HG02642 (cell line): ENCODE measurements at regions not wholly inside any gene's neighbourhood (a gene's known extent, or its start where the extent isn't known, plus 50 kb on each side); places are given as distances from the start of the nearest gene placed in this dataset.

ENCODE experiments used
- ATAC-seq: cut with Tn5 transposase; IDR thresholded peaks from one replicate; pipeline ENCODE4 v1.9.1; 2021; ENCODE audit warnings: mild to moderate bottlenecking; ENCODE audit not compliant: unreplicated experiment, poor library complexity

DNA sequence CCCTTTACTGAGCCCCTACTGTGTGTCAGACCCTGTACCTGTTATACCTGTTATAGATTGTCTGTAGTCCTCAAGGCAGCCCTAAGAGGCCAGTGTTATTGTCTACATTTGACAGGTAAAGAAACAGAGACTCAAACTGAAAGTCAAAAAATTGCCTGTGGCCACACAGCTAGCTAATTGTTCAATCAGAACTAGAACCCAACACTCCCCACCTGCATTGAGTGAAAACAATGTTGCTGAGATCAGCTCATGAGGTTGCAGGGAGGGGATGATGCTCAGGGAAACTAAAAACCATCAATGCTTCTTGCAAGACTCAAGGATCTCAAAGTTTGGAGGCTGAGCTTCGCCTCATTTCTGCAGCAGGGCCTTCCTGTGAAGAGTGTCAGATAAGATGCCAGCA, 109.5 kb upstream of the LMO4 start:
- ATAC-seq = no peak

DNA sequence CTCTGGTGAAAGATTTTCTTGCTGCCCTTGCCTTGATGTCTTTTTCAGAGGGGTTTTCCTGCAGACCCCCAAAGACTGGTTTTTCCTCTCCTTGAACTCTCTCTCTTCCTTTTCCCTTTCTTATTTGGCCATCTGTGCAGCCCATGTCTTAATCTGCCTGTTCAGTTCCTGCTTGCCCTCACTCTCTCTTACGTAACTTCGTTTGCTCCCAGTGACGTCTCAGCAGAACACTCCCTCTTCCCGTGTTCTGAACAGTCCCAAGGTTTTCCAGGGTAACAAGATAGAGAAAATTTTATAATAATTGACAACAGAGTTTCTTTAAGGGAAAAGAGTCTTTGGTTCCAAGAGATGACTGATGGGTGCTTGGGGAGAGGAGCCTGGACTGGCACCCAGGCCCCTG, 109.1 kb upstream of the LMO4 start:
- ATAC-seq = no peak

DNA sequence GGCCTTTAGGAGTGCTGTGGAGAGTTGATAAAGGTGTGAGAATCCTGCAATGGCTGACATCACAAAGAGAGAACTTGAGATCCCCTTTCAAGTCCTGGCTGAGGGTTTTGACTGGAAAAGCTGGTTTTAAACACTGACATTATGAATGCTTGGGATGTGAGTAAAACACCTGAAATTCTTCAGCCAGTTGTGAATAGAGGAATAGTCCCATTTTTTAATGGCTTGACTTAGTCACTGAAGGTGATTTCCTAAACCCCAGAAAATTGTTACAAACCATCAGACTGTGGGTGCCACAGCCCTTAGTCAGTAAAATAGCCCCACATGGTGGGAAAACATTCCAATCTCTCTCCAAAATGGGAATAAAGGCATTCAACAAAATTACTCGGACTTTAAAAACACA, 107.7 kb upstream of the LMO4 start:
- no peak for ATAC-seq

GRCh38 chr1:87224201-87224600, 104.5 kb upstream of the LMO4 start:
- ATAC-seq = no peak

DNA sequence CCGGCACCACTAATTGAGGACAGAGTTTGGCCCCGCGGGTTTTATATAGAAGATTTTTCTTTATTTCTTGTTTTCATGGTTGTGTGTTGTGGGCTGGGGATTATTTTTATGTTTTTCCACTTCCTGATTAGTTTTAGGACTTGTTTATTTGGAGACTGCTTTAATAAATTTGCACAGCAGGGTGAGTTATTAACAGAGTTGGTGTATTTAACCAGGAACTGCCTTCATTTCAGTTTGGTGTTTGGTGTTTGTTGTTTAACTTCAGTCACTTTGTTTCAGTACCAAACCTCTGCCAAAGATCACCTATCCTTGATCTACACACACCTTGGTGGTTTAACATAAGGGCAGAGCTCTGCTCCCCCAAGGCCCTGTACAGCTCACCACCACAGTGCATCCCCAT, 103.5 kb upstream of the LMO4 start:
- ATAC-seq = no peak

DNA sequence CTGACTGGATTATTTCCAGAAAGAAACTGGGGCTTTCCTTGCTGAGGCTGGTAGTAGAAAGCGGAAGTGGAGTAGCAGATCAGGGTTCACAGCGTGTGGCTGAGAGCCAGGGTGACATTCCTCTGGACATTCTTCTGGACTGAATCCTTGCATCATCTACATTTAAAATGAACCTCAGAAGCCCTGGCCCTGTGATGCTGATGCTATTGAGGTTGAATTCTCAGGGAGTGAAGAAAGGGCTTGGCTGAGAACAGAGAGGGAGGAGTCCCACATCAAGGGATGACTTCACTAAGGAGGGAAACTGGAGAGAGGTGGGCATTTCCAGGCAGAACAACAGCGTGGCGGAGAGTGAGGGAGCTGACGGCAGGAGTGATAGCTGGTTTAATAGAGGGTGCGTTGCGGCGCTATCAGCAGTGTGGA, 102.3 kb upstream of the LMO4 start:
- peak; percentile 58 for ATAC-seq

DNA sequence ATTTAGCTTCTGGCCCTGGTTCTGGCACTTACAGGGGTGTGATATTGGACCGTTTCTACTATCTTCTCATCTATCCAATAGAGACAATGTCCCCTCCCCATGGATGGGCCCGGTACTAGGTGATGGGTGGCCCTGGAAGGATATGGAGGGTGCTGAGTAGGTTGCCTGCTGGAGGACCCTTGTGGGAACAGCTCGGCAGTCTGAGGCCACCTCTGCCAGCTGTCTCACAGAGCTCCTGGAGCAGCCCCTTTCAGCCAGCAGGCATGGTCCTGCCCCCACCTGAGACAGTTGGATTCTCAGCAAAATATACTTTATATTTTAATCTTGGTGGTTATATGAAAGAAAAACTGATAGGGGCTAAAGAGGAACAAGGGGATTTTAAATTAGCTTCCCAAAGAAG, 101.0 kb upstream of the LMO4 start:
- ATAC-seq = no peak

- ATAC-seq = no peak
These were observed 98.2 kb upstream of the LMO4 start for GRCh38 chr1:87230501-87230900.

DNA sequence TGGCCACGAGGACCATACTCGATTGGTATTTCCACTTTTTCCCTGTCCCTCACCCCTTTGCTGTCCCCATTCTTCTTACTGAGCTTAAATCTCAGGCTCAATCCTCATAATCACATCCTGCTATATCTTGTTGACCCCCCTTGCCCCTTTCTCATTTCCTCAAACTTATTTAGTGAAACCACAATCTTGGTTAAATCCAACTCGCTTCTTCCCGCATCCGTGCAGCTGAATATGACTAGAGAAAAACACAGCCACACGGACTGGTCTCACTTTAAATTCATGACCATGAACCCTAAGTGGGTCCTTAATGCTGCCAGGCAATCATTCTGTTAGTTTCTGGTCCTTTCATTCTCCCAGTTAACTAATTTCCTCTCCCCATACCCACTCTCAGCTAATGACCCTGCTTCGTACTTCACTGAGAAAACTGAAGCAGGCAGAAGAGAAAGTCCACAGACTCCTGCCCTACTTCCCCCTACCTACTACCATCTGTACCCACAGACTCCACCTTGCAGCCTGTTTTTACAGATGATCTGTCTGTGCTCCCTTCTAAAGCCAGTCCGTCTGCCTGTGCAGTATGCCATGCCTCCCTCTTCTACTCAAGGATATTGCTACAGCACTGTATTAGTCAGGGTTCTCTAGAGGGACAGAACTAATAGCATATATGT, 96.8 kb upstream of the LMO4 start:
- no peak for ATAC-seq

- ATAC-seq = no peak
These were observed 92.1 kb upstream of the LMO4 start for GRCh38 chr1:87236585-87236984.

GRCh38 chr1:87239997-87240605, 88.6 kb upstream of the LMO4 start:
- ATAC-seq = no peak

- ATAC-seq = no peak
These were observed 87.9 kb upstream of the LMO4 start for GRCh38 chr1:87240661-87241285.

- no peak for ATAC-seq
These were observed 86.1 kb upstream of the LMO4 start for GRCh38 chr1:87242445-87243185.

DNA sequence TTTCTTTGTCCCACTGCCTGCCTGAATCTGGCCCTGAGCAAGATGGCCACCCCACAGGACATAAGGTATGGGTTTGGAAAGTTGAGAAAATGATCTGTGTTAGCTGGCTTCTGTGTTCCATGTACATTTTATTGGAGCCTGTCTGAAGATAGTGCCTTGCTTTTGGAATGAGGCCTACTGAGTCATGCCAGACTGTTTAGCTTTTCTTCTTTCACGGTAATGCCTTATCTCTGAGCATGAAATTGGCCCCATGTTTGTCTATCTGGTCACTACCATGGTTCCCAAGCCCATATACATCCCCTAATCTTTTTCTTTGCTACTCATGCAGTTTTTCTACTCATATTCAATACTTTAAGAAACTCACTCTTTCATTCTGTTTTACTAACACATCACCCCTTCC, 85.1 kb upstream of the LMO4 start:
- no peak for ATAC-seq

- ATAC-seq = no peak
These were observed 82.2 kb upstream of the LMO4 start for GRCh38 chr1:87246436-87246835.

DNA sequence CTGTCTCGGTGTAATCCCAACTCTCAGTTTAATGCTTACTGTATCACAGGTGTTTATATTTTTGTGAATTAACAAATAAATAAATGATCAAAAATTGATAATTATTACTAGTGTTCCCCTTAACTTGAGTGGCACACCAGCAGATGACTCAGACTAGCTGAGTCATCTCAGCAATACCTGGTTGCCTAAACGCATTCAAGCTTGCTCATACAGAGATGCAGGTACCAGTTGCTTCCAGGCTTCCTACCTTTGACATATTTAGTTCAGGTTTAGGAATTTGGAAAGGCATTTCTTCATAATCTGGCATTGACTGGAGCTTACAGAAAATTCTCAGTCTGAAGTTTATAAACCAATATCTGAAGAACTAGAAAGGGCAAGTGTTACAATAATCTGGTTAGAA, 78.9 kb upstream of the LMO4 start:
- ATAC-seq = no peak

DNA sequence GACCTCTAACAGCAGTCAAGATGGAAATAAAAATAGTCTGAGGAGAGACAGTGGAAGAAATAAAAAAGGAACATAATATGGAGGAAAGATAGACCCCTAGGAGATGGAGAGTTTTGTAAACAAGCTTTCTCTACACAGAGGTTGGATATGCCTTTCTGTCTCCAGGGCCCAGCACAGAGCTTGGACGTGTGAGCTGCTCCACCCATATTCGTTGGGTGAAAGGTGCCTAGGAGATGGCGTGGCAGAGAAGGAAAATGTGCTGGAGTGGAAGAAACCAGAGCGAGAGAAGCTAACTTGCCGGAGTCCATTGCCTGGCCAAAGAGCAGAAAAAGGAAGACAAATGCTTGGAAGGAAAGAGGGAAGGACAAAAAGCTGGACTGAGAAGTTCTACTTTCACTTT, 78.3 kb upstream of the LMO4 start:
- ATAC-seq = no peak

DNA sequence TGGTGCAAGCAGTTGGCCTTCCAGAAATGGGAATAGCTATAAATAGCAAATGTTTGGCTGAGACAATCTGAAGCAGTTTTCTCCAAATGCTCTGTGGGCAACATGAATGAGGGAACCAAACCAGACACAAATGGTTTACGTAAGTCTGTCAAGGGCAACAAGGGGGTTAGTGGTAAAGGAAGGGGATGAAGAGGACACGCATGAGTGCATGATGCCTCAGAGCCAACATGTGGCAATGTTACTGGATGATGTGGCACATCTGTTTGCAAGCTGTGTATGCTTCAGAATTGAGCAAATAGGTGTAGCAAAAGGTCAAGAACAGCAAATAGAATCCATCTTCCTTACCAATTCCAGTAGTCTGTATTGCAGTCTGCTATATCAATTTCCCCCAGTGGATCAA, 76.3 kb upstream of the LMO4 start:
- no peak for ATAC-seq

DNA sequence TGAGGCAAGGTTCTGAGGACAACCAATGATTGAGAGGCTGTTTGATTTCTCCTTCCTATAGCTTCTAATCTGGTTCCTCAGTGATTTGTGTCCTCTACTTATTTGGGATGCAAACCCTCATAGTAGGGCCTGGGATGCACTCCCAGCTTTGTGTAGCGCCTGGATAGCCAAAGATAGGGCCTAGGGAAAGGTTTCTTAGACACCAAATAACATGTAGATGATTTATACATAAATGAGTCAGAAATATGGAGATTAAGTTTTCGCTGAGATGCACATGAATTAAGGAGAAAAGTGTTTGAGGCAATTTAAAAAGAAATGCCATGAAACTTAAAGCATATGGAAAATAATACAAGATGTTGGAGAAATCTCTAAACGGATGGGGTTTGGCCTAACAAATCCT, 66.0 kb upstream of the LMO4 start:
- ATAC-seq = no peak

GRCh38 chr1:87263281-87263680, 65.4 kb upstream of the LMO4 start:
- no peak for ATAC-seq

- no peak for ATAC-seq
These were observed 64.9 kb upstream of the LMO4 start for GRCh38 chr1:87263785-87264184.
